HG03378 (cell line): ENCODE measurements at regions not wholly inside any gene's neighbourhood (a gene's known extent, or its start where the extent isn't known, plus 50 kb on each side); places are given as distances from the start of the nearest gene placed in this dataset.
"Not testable (repeated sequence)": the region's sequence is repeated elsewhere in the genome, so short reads cannot be mapped to it uniquely, and the experiment has no call there.

Experiments used
- ATAC-seq: cut with Tn5 transposase; IDR thresholded peaks from one replicate; pipeline ENCODE4 v1.9.1; 2021; ENCODE audit warnings: mild to moderate bottlenecking, moderate library complexity; ENCODE audit not compliant: unreplicated experiment

- ATAC-seq, result no peak
Observed at GRCh38 chr6:150495126-150495525, 104.6 kb upstream of the PLEKHG1 start.

GRCh38 chr6:150496629-150497028, 103.1 kb upstream of the PLEKHG1 start:
- ATAC-seq, result no peak

- ATAC-seq, result no peak
Observed at GRCh38 chr6:150499882-150500312, 99.8 kb upstream of the PLEKHG1 start.

- ATAC-seq, result not testable (repeated sequence)
Observed at GRCh38 chr6:150500568-150500967, 99.1 kb upstream of the PLEKHG1 start.

GRCh38 chr6:150503041-150503440, 96.6 kb upstream of the PLEKHG1 start:
- ATAC-seq, result no peak

- ATAC-seq, result no peak
Observed at GRCh38 chr6:150503586-150504339, 95.9 kb upstream of the PLEKHG1 start.

- ATAC-seq, result not testable (repeated sequence)
Observed at GRCh38 chr6:150507361-150507760, 92.3 kb upstream of the PLEKHG1 start.

- no peak for ATAC-seq
Observed at GRCh38 chr6:150510576-150510975, 89.1 kb upstream of the PLEKHG1 start.

GRCh38 chr6:150511313-150511712, 88.4 kb upstream of the PLEKHG1 start:
- no peak for ATAC-seq

- no peak for ATAC-seq
Observed at GRCh38 chr6:150514806-150515380, 84.8 kb upstream of the PLEKHG1 start.

GRCh38 chr6:150516199-150516598, 83.5 kb upstream of the PLEKHG1 start:
- no peak for ATAC-seq

GRCh38 chr6:150517175-150517574, 82.5 kb upstream of the PLEKHG1 start:
- no peak for ATAC-seq

GRCh38 chr6:150521482-150521881, 78.2 kb upstream of the PLEKHG1 start:
- no peak for ATAC-seq

- ATAC-seq, result not testable (repeated sequence)
Observed at GRCh38 chr6:150523216-150523615, 76.5 kb upstream of the PLEKHG1 start.

GRCh38 chr6:150525300-150525699, 74.4 kb upstream of the PLEKHG1 start:
- no peak for ATAC-seq

- no peak for ATAC-seq
Observed at GRCh38 chr6:150527100-150527499, 72.6 kb upstream of the PLEKHG1 start.

- no peak for ATAC-seq
Observed at GRCh38 chr6:150528648-150529285, 70.9 kb upstream of the PLEKHG1 start.

- ATAC-seq, result no peak
Observed at GRCh38 chr6:150529646-150530045, 70.0 kb upstream of the PLEKHG1 start.

GRCh38 chr6:150531957-150532356, 67.7 kb upstream of the PLEKHG1 start:
- ATAC-seq, result no peak

- ATAC-seq, result no peak
Observed at GRCh38 chr6:150534553-150534952, 65.1 kb upstream of the PLEKHG1 start.

- no peak for ATAC-seq
Observed at GRCh38 chr6:150535151-150535804, 64.4 kb upstream of the PLEKHG1 start.

GRCh38 chr6:150535818-150536220, 63.9 kb upstream of the PLEKHG1 start:
- ATAC-seq, result no peak
